Osteoblast (primary cell): ENCODE measurements at regions not wholly inside any gene's neighbourhood (a gene's known extent, or its start where the extent isn't known, plus 50 kb on each side); places are given as distances from the start of the nearest gene placed in this dataset.

Experiments
- DNase-seq: peaks from one replicate; pipeline ENCODE4 v3.0.0; 2011; ENCODE audit warnings: low spot score, mixed read lengths; ENCODE audit not compliant: insufficient read length; ENCODE audit errors: missing footprints
- H2AFZ ChIP-seq: 2 replicates; pipeline ENCODE4 v1.6.0; 2011; ENCODE audit warnings: mild to moderate bottlenecking, low read length
- H3K27ac ChIP-seq: 2 replicates; pipeline ENCODE4 v1.5.1; 2011; ENCODE audit warnings: mild to moderate bottlenecking, low read depth, low read length, moderate library complexity
- H3K27me3 ChIP-seq: 2 replicates; pipeline ENCODE4 v1.6.0; 2012; ENCODE audit warnings: mild to moderate bottlenecking, control low read depth, inconsistent platforms, low read length, moderate library complexity; ENCODE audit not compliant: insufficient read depth
- H3K36me3 ChIP-seq: 2 replicates; pipeline ENCODE4 v1.5.1; 2011; ENCODE audit warnings: mild to moderate bottlenecking, low read length, control low read depth, moderate library complexity; ENCODE audit not compliant: insufficient read depth
- H3K4me1 ChIP-seq: 2 replicates; pipeline ENCODE4 v1.5.1; 2011; ENCODE audit warnings: mild to moderate bottlenecking, low read length, control low read depth, moderate library complexity; ENCODE audit not compliant: insufficient read depth
- H3K4me2 ChIP-seq: 2 replicates; pipeline ENCODE4 v1.6.0; 2011; ENCODE audit warnings: mild to moderate bottlenecking, low read length; ENCODE audit not compliant: insufficient read depth
- H3K4me3 ChIP-seq: fragments of 200-600 bp; sonication (generic); 3 replicates; pipeline ENCODE4 v1.5.1; 2012; ENCODE audit warnings: mild to moderate bottlenecking, low read length, inconsistent platforms; ENCODE audit not compliant: insufficient read depth
- H3K79me2 ChIP-seq: 2 replicates; pipeline ENCODE4 v1.6.0; 2012; ENCODE audit warnings: mild to moderate bottlenecking, low read length, control low read depth, inconsistent platforms; ENCODE audit not compliant: insufficient read depth
- H3K9me3 ChIP-seq: 2 replicates; pipeline ENCODE4 v1.5.1; 2011; ENCODE audit warnings: low read depth, low read length, control low read depth
- H4K20me1 ChIP-seq: 2 replicates; pipeline ENCODE4 v1.6.0; 2012; ENCODE audit warnings: mild to moderate bottlenecking, low read length, control low read depth; ENCODE audit not compliant: insufficient read depth
- CTCF ChIP-seq: IDR thresholded peaks from 2 replicates; pipeline ENCODE4 v1.5.1; 2011; ENCODE audit warnings: mild to moderate bottlenecking, low read depth, low read length, moderate library complexity; ENCODE audit errors: extremely low read depth

GRCh38 chr1:79695138-79695537 is 688.6 kb upstream of the ADGRL4 start:
- H3K36me3 ChIP-seq = no peaks in the 10 kb centered on the region
- no peak overlapping the region for H2AFZ ChIP-seq
- DNase-seq = no peak
- no peak overlapping the region for H3K4me3 ChIP-seq
- no peaks in the 10 kb centered on the region for H3K4me1 ChIP-seq
- peaks cover 3% of the 10 kb centered on the region for H3K9me3 ChIP-seq
- TF ChIP-seq CTCF = no peak
- no peak overlapping the region for H3K4me2 ChIP-seq
- H4K20me1 ChIP-seq = no peaks in the 10 kb centered on the region
- no peak overlapping the region for H3K27ac ChIP-seq
- no peaks in the 10 kb centered on the region for H3K79me2 ChIP-seq
- H3K27me3 ChIP-seq = no peaks in the 10 kb centered on the region

- Histone ChIP-seq H2AFZ (no peak overlapping the region), H3K79me2 (no peaks in the 10 kb centered on the region), H3K27ac (no peak overlapping the region), H3K4me1 (no peaks in the 10 kb centered on the region), H3K9me3 (peaks cover 3% of the 10 kb centered on the region), H3K4me2 (no peak overlapping the region), H3K4me3 (no peak overlapping the region), H3K27me3 (no peaks in the 10 kb centered on the region), H4K20me1 (no peaks in the 10 kb centered on the region), H3K36me3 (no peaks in the 10 kb centered on the region)
- no peak for TF ChIP-seq CTCF
- no peak for DNase-seq
Measured at GRCh38 chr1:79694241-79694640, 687.7 kb upstream of the ADGRL4 start.

GRCh38 chr1:79693441-79694114 is 687.0 kb upstream of the ADGRL4 start:
- Histone ChIP-seq H3K4me1 (no peaks in the 10 kb centered on the region), H3K27ac (no peak overlapping the region), H3K36me3 (no peaks in the 10 kb centered on the region), H3K27me3 (no peaks in the 10 kb centered on the region), H3K4me2 (no peak overlapping the region), H2AFZ (no peak overlapping the region), H3K4me3 (no peak overlapping the region), H3K9me3 (peaks cover 3% of the 10 kb centered on the region), H3K79me2 (no peaks in the 10 kb centered on the region), H4K20me1 (no peaks in the 10 kb centered on the region)
- TF ChIP-seq CTCF = no peak
- DNase-seq = no peak

- H3K36me3 ChIP-seq = no peaks in the 10 kb centered on the region
- no peak for TF ChIP-seq CTCF
- no peaks in the 10 kb centered on the region for H4K20me1 ChIP-seq
- H3K79me2 ChIP-seq = no peaks in the 10 kb centered on the region
- H3K9me3 ChIP-seq = peaks cover 3% of the 10 kb centered on the region
- no peak overlapping the region for H3K27ac ChIP-seq
- H3K4me3 ChIP-seq = no peak overlapping the region
- H3K27me3 ChIP-seq = no peaks in the 10 kb centered on the region
- H3K4me2 ChIP-seq = no peak overlapping the region
- DNase-seq = no peak
- H3K4me1 ChIP-seq = no peaks in the 10 kb centered on the region
- no peak overlapping the region for H2AFZ ChIP-seq
Measured at GRCh38 chr1:79692519-79692918, 686.0 kb upstream of the ADGRL4 start.
